IPS-18a (cell line): ENCODE measurements at regions not wholly inside any gene's neighbourhood (a gene's known extent, or its start where the extent isn't known, plus 50 kb on each side); places are given as distances from the start of the nearest gene placed in this dataset.

ENCODE experiments used
- H3K27ac ChIP-seq: one replicate; pipeline ENCODE4 v1.5.1; 2013; ENCODE audit warnings: low read length
- H3K27me3 ChIP-seq: one replicate; pipeline ENCODE4 v1.6.1; 2013; ENCODE audit warnings: mild to moderate bottlenecking, low read length; ENCODE audit not compliant: control insufficient read depth, insufficient read depth
- H3K36me3 ChIP-seq: one replicate; pipeline ENCODE4 v1.6.1; 2013; ENCODE audit warnings: low read depth, low read length; ENCODE audit not compliant: control insufficient read depth
- H3K4me1 ChIP-seq: one replicate; pipeline ENCODE4 v1.6.1; 2013; ENCODE audit warnings: low read depth, low read length; ENCODE audit not compliant: control insufficient read depth
- H3K4me3 ChIP-seq: one replicate; pipeline ENCODE4 v1.5.1; 2013; ENCODE audit warnings: low read length
- H3K9ac ChIP-seq: one replicate; pipeline ENCODE4 v1.6.1; 2013; ENCODE audit warnings: mild to moderate bottlenecking, low read length, moderate library complexity
- H3K9me3 ChIP-seq: one replicate; pipeline ENCODE4 v1.6.1; 2013; ENCODE audit warnings: low read depth, low read length; ENCODE audit not compliant: control insufficient read depth

GRCh38 chr6:93568169-93568568 is 148.8 kb upstream of the EPHA7 start:
- Histone ChIP-seq H3K36me3 (no peaks in the 10 kb centered on the region), H3K4me3 (no peak overlapping the region), H3K9ac (no peak overlapping the region)

GRCh38 chr6:93567164-93567563 is 147.8 kb upstream of the EPHA7 start:
- H3K36me3 ChIP-seq, result no peaks in the 10 kb centered on the region
- no peaks in the 10 kb centered on the region for H3K9me3 ChIP-seq
- no peak overlapping the region for H3K9ac ChIP-seq
- H3K27ac ChIP-seq, result no peak overlapping the region
- H3K4me1 ChIP-seq, result no peaks in the 10 kb centered on the region
- no peak overlapping the region for H3K4me3 ChIP-seq
- H3K27me3 ChIP-seq, result no peaks in the 10 kb centered on the region

More at GRCh38 chr6:93568169-93568568, 148.8 kb upstream of the EPHA7 start:
- Histone ChIP-seq H3K27ac (no peak overlapping the region), H3K4me1 (no peaks in the 10 kb centered on the region), H3K27me3 (no peaks in the 10 kb centered on the region), H3K9me3 (no peaks in the 10 kb centered on the region)

- no peaks in the 10 kb centered on the region for H3K9me3 ChIP-seq
- no peaks in the 10 kb centered on the region for H3K36me3 ChIP-seq
- no peak overlapping the region for H3K4me3 ChIP-seq
- no peak overlapping the region for H3K9ac ChIP-seq
- H3K27me3 ChIP-seq, result no peaks in the 10 kb centered on the region
- H3K4me1 ChIP-seq, result no peaks in the 10 kb centered on the region
- H3K27ac ChIP-seq, result no peak overlapping the region
Measured at GRCh38 chr6:93566285-93566684, 146.9 kb upstream of the EPHA7 start.

- Histone ChIP-seq H3K9ac (no peak overlapping the region), H3K27me3 (no peaks in the 10 kb centered on the region), H3K9me3 (no peaks in the 10 kb centered on the region), H3K27ac (no peak overlapping the region), H3K36me3 (no peaks in the 10 kb centered on the region), H3K4me3 (no peak overlapping the region), H3K4me1 (no peaks in the 10 kb centered on the region)
Measured at GRCh38 chr6:93562582-93562981, 143.2 kb upstream of the EPHA7 start.

GRCh38 chr6:93555292-93555691 is 135.9 kb upstream of the EPHA7 start:
- no peak overlapping the region for H3K4me3 ChIP-seq
- no peak overlapping the region for H3K9ac ChIP-seq
- no peaks in the 10 kb centered on the region for H3K36me3 ChIP-seq
- no peaks in the 10 kb centered on the region for H3K27me3 ChIP-seq
- H3K27ac ChIP-seq, result no peak overlapping the region
- H3K4me1 ChIP-seq, result no peaks in the 10 kb centered on the region
- no peaks in the 10 kb centered on the region for H3K9me3 ChIP-seq

- H3K4me1 ChIP-seq, result no peaks in the 10 kb centered on the region
- no peaks in the 10 kb centered on the region for H3K27me3 ChIP-seq
- no peak overlapping the region for H3K4me3 ChIP-seq
- no peak overlapping the region for H3K27ac ChIP-seq
- no peaks in the 10 kb centered on the region for H3K9me3 ChIP-seq
- H3K36me3 ChIP-seq, result no peaks in the 10 kb centered on the region
- H3K9ac ChIP-seq, result no peak overlapping the region
Measured at GRCh38 chr6:93554018-93554417, 134.7 kb upstream of the EPHA7 start.

GRCh38 chr6:93550551-93551276 is 131.4 kb upstream of the EPHA7 start:
- Histone ChIP-seq H3K27ac (no peak overlapping the region), H3K9ac (no peak overlapping the region), H3K36me3 (no peaks in the 10 kb centered on the region), H3K4me3 (no peak overlapping the region), H3K4me1 (no peaks in the 10 kb centered on the region), H3K9me3 (no peaks in the 10 kb centered on the region), H3K27me3 (no peaks in the 10 kb centered on the region)

- H3K27ac ChIP-seq, result no peak overlapping the region
- H3K9ac ChIP-seq, result no peak overlapping the region
- H3K4me3 ChIP-seq, result no peak overlapping the region
- H3K27me3 ChIP-seq, result no peaks in the 10 kb centered on the region
- no peaks in the 10 kb centered on the region for H3K9me3 ChIP-seq
- H3K4me1 ChIP-seq, result no peaks in the 10 kb centered on the region
- H3K36me3 ChIP-seq, result no peaks in the 10 kb centered on the region
Measured at GRCh38 chr6:93549868-93550267, 130.5 kb upstream of the EPHA7 start.

- H3K4me3 ChIP-seq, result no peak overlapping the region
- H3K27ac ChIP-seq, result no peak overlapping the region
- no peaks in the 10 kb centered on the region for H3K36me3 ChIP-seq
- no peak overlapping the region for H3K9ac ChIP-seq
- no peaks in the 10 kb centered on the region for H3K27me3 ChIP-seq
- no peaks in the 10 kb centered on the region for H3K4me1 ChIP-seq
- H3K9me3 ChIP-seq, result no peaks in the 10 kb centered on the region
Measured at GRCh38 chr6:93524671-93525451, 105.5 kb upstream of the EPHA7 start.

- Histone ChIP-seq H3K4me3 (no peak overlapping the region), H3K9me3 (no peaks in the 10 kb centered on the region), H3K36me3 (no peaks in the 10 kb centered on the region), H3K27me3 (no peaks in the 10 kb centered on the region), H3K4me1 (no peaks in the 10 kb centered on the region), H3K9ac (no peak overlapping the region), H3K27ac (no peak overlapping the region)
Measured at GRCh38 chr6:93523365-93523764, 104.0 kb upstream of the EPHA7 start.

GRCh38 chr6:93516441-93516840 is 97.1 kb upstream of the EPHA7 start:
- H3K27ac ChIP-seq, result no peak overlapping the region
- H3K9me3 ChIP-seq, result no peaks in the 10 kb centered on the region
- H3K4me3 ChIP-seq, result no peak overlapping the region
- no peaks in the 10 kb centered on the region for H3K27me3 ChIP-seq
- no peaks in the 10 kb centered on the region for H3K36me3 ChIP-seq
- H3K9ac ChIP-seq, result no peak overlapping the region
- no peaks in the 10 kb centered on the region for H3K4me1 ChIP-seq

- Histone ChIP-seq H3K9ac (no peak overlapping the region), H3K4me1 (no peaks in the 10 kb centered on the region), H3K27ac (no peak overlapping the region), H3K36me3 (no peaks in the 10 kb centered on the region), H3K9me3 (no peaks in the 10 kb centered on the region), H3K4me3 (no peak overlapping the region), H3K27me3 (no peaks in the 10 kb centered on the region)
Measured at GRCh38 chr6:93515736-93516135, 96.4 kb upstream of the EPHA7 start.
